Hepatocyte (in vitro differentiated cells): ENCODE measurements at regions not wholly inside any gene's neighbourhood (a gene's known extent, or its start where the extent isn't known, plus 50 kb on each side); places are given as distances from the start of the nearest gene placed in this dataset.

Experiments
- CTCF ChIP-seq: fragments of 200-600 bp; sonication (generic); IDR thresholded peaks from 2 replicates; pipeline ENCODE4 v1.5.1; 2016; ENCODE audit warnings: antibody characterized with exemption, mild to moderate bottlenecking; ENCODE audit not compliant: poor library complexity
- EZH2 ChIP-seq: fragments of 200-600 bp; sonication (generic); IDR thresholded peaks from 2 replicates; pipeline ENCODE4 v1.6.1; 2016; ENCODE audit warnings: antibody characterized with exemption, mild to moderate bottlenecking, borderline replicate concordance

- TF ChIP-seq CTCF = no peak
- no peak for TF ChIP-seq EZH2
These were observed 84.5 kb downstream of the RND3 start for GRCh38 chr2:150402953-150403352.
